Glutamatergic neuron (in vitro differentiated cells): ENCODE measurements at regions not wholly inside any gene's neighbourhood (a gene's known extent, or its start where the extent isn't known, plus 50 kb on each side); places are given as distances from the start of the nearest gene placed in this dataset.

Source experiments
- DNase-seq: peaks from one replicate; pipeline ENCODE4 v3.0.0; 2022
- H3K27ac Mint-ChIP-seq: one replicate; pipeline ENCODE4 v1.8.0; 2020; ENCODE audit warnings: mild to moderate bottlenecking, mixed read lengths, inconsistent platforms; ENCODE audit not compliant: unreplicated experiment
- H3K27me3 Mint-ChIP-seq: one replicate; pipeline ENCODE4 v1.8.0; 2020; ENCODE audit warnings: mild to moderate bottlenecking, moderate library complexity, mixed read lengths, inconsistent platforms; ENCODE audit not compliant: unreplicated experiment
- H3K36me3 Mint-ChIP-seq: one replicate; pipeline ENCODE4 v1.8.0; 2020; ENCODE audit warnings: mild to moderate bottlenecking, mixed read lengths, inconsistent platforms; ENCODE audit not compliant: unreplicated experiment
- H3K4me1 Mint-ChIP-seq: one replicate; pipeline ENCODE4 v1.8.0; 2020; ENCODE audit warnings: mild to moderate bottlenecking, low read depth, mixed read lengths, inconsistent platforms; ENCODE audit not compliant: unreplicated experiment
- H3K4me3 Mint-ChIP-seq: one replicate; pipeline ENCODE4 v1.8.0; 2020; ENCODE audit warnings: mild to moderate bottlenecking, mixed read lengths, inconsistent platforms; ENCODE audit not compliant: unreplicated experiment
- H3K9me3 Mint-ChIP-seq: one replicate; pipeline ENCODE4 v1.8.0; 2020; ENCODE audit warnings: mild to moderate bottlenecking, moderate library complexity, mixed read lengths, inconsistent platforms; ENCODE audit not compliant: unreplicated experiment
- CTCF ChIP-seq: fragments of 200-600 bp; sonication (generic); IDR thresholded peaks from one replicate; pipeline ENCODE4 v1.5.0; 2021; ENCODE audit not compliant: partially characterized antibody, unreplicated experiment

DNA sequence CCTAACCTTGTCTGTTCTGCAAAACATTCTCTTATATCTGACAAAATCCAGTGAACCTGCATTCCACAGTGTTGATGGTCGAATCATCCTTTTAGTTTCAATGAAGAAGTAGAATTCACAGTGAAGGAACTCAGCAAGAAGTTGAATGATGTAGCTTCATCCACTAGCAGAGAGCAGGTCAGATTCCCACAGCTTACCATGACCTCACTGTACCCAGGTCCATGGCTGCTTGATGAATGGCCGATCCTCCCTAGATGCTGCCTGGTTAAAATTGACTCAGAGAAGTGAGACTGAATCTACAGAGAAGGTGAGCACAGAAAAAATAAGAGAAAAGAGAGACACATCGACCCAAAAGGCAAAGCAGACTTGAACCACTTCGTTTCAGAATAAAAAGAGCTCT lies 906.0 kb upstream of the CHAC2 start:
- Mint-ChIP-seq H3K9me3 (no peaks in the 10 kb centered on the region), H3K27ac (no peak overlapping the region), H3K36me3 (no peaks in the 10 kb centered on the region), H3K4me3 (no peak overlapping the region), H3K4me1 (no peaks in the 10 kb centered on the region), H3K27me3 (no peaks in the 10 kb centered on the region)
- DNase-seq, result no peak
- no peak for TF ChIP-seq CTCF

- Mint-ChIP-seq H3K27ac (no peak overlapping the region), H3K9me3 (no peaks in the 10 kb centered on the region), H3K4me1 (no peaks in the 10 kb centered on the region), H3K4me3 (no peak overlapping the region), H3K36me3 (no peaks in the 10 kb centered on the region), H3K27me3 (no peaks in the 10 kb centered on the region)
- DNase-seq, result no peak
- TF ChIP-seq CTCF, result no peak
Measured at GRCh38 chr2:52859065-52859464, 908.5 kb upstream of the CHAC2 start.

DNA sequence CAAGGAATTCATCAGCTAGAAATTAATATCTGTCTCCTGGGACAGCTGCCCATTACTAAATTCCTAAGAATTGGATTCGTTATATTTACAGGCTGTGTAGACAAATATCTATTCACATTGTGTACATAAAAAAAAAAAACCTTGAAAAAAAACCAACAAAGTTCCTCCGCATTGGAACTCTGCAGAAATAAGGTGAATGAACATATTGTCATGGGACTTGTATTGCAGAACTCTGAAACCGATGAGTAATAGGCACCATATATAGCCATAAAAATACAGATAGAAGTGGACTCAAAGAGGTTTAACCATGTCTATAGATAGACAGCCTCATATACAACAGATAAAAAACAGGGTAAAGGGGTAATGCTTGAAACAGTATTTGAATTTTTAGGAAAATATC lies 909.9 kb upstream of the CHAC2 start:
- no peaks in the 10 kb centered on the region for H3K9me3 Mint-ChIP-seq
- no peak overlapping the region for H3K4me3 Mint-ChIP-seq
- no peaks in the 10 kb centered on the region for H3K27me3 Mint-ChIP-seq
- no peak overlapping the region for H3K27ac Mint-ChIP-seq
- H3K36me3 Mint-ChIP-seq, result no peaks in the 10 kb centered on the region
- no peaks in the 10 kb centered on the region for H3K4me1 Mint-ChIP-seq
- no peak for DNase-seq
- TF ChIP-seq CTCF, result no peak

GRCh38 chr2:52852006-52852405 lies 915.6 kb upstream of the CHAC2 start:
- TF ChIP-seq CTCF, result no peak
- H3K4me1 Mint-ChIP-seq, result no peaks in the 10 kb centered on the region
- H3K27ac Mint-ChIP-seq, result no peak overlapping the region
- H3K4me3 Mint-ChIP-seq, result no peak overlapping the region
- no peaks in the 10 kb centered on the region for H3K9me3 Mint-ChIP-seq
- H3K36me3 Mint-ChIP-seq, result peaks cover 6% of the 10 kb centered on the region
- DNase-seq, result no peak
- H3K27me3 Mint-ChIP-seq, result no peaks in the 10 kb centered on the region

DNA sequence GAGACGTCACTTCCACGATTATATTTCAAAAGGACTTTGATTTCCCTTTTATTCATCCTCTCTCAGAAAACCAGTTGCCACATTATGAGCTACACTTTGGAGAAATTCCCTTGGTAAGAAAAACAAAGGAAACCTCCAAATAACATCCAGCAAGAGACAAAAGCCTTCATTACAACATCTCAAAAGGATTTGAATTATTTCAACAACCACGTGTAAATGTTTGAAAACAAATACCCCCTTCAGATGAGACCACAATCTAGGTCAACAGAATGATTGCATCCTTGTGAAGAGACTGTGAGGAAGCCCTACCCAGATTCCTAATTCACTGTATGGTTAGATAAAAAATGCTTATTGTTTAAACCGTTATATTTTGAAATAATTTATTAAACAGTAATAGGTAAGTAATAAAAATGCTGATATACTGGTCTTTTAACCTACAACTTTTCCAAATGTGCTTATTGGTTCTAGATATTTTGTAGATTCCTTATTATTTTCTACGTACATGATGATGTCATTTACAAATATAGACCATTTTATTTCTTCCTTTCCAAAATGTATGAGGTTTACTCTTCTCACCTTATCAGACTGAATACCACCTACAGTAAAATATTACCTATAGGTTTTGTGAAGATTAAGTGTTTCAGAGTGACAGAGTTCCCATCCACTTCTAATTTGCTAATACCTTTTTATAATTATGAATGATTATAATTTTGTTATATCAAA lies 922.7 kb upstream of the CHAC2 start:
- Mint-ChIP-seq H3K27ac (no peak overlapping the region), H3K27me3 (no peaks in the 10 kb centered on the region), H3K4me1 (no peaks in the 10 kb centered on the region), H3K9me3 (no peaks in the 10 kb centered on the region), H3K4me3 (no peak overlapping the region), H3K36me3 (no peaks in the 10 kb centered on the region)
- DNase-seq, result no peak
- TF ChIP-seq CTCF, result no peak
